ENCODE measurements at regions not wholly inside any gene's neighbourhood (a gene's known extent, or its start where the extent isn't known, plus 50 kb on each side); places are given as distances from the start of the nearest gene placed in this dataset.

GRCh38 chr10:128306966-128307365 is 180.7 kb upstream of the MKI67 start:
- H3K4me3 ChIP-seq, result no peak overlapping the region
- TF ChIP-seq POLR2A (IDR thresholded peaks at IDR 0.05), result no peak
- TF ChIP-seq, protein P1, sequence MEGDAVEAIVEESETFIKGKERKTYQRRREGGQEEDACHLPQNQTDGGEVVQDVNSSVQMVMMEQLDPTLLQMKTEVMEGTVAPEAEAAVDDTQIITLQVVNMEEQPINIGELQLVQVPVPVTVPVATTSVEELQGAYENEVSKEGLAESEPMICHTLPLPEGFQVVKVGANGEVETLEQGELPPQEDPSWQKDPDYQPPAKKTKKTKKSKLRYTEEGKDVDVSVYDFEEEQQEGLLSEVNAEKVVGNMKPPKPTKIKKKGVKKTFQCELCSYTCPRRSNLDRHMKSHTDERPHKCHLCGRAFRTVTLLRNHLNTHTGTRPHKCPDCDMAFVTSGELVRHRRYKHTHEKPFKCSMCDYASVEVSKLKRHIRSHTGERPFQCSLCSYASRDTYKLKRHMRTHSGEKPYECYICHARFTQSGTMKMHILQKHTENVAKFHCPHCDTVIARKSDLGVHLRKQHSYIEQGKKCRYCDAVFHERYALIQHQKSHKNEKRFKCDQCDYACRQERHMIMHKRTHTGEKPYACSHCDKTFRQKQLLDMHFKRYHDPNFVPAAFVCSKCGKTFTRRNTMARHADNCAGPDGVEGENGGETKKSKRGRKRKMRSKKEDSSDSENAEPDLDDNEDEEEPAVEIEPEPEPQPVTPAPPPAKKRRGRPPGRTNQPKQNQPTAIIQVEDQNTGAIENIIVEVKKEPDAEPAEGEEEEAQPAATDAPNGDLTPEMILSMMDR (IDR thresholded peaks at IDR 0.05), result no peak
- intact Hi-C loops (cut with DNase I), result no loop called here
- H3K27me3 ChIP-seq, result no peaks in the 10 kb centered on the region
- DNase-seq (no peak), ATAC-seq (no peak)
- WGBS (ENCODE audit: insufficient coverage, low coverage, low lambda C conversion rate, missing lambda C conversion rate), result 80% methylated on average over 1 of the region's 2 CpGs
- H3K27ac ChIP-seq, result no peak overlapping the region
- H3K36me3 ChIP-seq, result no peaks in the 10 kb centered on the region
- no peaks in the 10 kb centered on the region for H3K4me1 ChIP-seq
- no peaks in the 10 kb centered on the region for H3K9me3 ChIP-seq

DNA sequence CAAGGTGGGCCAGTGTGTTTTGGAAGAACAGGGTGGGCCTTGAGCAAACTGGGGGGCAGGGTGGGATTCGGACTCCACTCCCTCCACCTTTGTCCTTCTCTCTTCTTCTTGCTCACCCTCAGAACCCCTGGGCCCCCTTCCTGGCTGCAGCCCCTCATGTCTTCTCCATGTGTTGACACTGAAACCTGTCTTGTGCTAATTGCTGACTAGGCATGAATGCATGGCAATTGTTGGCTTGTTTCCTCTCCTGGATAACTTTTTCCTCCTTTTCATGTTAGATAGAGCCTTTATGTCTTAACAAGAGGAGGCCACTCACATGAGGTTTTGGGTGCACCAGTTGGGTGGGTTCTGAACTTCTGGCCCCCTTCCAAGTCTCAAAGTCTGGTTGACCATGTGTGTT is 181.6 kb upstream of the MKI67 start:
- no peaks in the 10 kb centered on the region for H3K9me3 ChIP-seq
- no peaks in the 10 kb centered on the region for H3K4me1 ChIP-seq
- WGBS (ENCODE audit: insufficient coverage, low coverage, low lambda C conversion rate, missing lambda C conversion rate), result 50% methylated on average over 1 of the region's 1 CpG
- ATAC-seq (no peak), DNase-seq (no peak)
- no peak overlapping the region for H3K4me3 ChIP-seq
- no peak overlapping the region for H3K27ac ChIP-seq
- intact Hi-C loops (cut with DNase I), result no loop called here
- no peaks in the 10 kb centered on the region for H3K27me3 ChIP-seq
- TF ChIP-seq POLR2A (IDR thresholded peaks at IDR 0.05), result no peak
- TF ChIP-seq, protein P1 (IDR thresholded peaks at IDR 0.05), result no peak
- no peaks in the 10 kb centered on the region for H3K36me3 ChIP-seq

DNA sequence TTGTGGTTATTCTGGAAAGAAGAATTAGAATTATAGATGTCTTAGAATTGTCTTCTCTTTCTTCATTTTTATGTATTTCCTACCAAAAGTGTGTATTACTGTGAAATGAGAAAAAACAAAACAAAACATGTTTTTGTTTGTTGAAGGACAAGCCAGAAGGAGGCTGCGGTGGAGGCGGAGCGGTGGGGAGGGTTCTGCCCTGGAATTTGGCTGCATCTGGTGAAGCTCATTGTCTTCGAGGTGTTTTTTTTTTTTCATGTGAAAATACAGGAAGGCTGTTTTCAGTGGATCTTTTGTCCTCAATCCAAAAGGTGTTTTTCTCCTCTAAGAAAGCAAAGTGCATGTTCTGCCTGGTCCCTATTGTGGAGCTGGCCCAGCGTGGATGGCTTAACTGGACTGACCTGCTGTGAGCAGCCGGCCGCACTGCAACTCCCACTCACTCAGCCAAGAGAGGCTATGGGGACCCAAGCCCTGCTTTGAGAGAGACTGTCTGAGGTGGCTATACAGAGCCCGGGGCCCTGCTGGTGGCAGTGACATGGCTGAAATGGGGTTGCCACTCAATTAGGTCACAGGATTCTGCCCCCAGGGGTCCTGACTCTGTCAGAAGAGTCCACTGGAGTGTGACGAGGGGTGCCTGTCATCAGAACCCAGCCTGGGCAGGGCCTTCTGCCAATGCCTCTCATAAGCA is 184.9 kb upstream of the MKI67 start:
- Histone ChIP-seq H3K27ac (no peak overlapping the region), H3K4me1 (no peaks in the 10 kb centered on the region), H3K4me3 (no peak overlapping the region), H3K36me3 (no peaks in the 10 kb centered on the region), H3K27me3 (no peaks in the 10 kb centered on the region), H3K9me3 (no peaks in the 10 kb centered on the region)
- ATAC-seq (no peak), DNase-seq (no peak)
- no peak for TF ChIP-seq POLR2A (IDR thresholded peaks at IDR 0.05)
- TF ChIP-seq, protein P1 (IDR thresholded peaks at IDR 0.05), result no peak
- intact Hi-C loops (cut with DNase I), result no loop called here
- WGBS (ENCODE audit: insufficient coverage, low coverage, low lambda C conversion rate, missing lambda C conversion rate), result 45% methylated on average over 7 of the region's 9 CpGs

GRCh38 chr10:128312250-128312649 is 186.0 kb upstream of the MKI67 start:
- H3K4me1 ChIP-seq, result no peaks in the 10 kb centered on the region
- H3K36me3 ChIP-seq, result no peaks in the 10 kb centered on the region
- DNase-seq, result no peak
- TF ChIP-seq, protein P1 (IDR thresholded peaks at IDR 0.05), result no peak
- TF ChIP-seq POLR2A (IDR thresholded peaks at IDR 0.05), result no peak
- no peaks in the 10 kb centered on the region for H3K27me3 ChIP-seq
- no peak overlapping the region for H3K27ac ChIP-seq
- no peak for ATAC-seq
- intact Hi-C loops (cut with DNase I), result no loop called here
- H3K4me3 ChIP-seq, result no peak overlapping the region
- WGBS (ENCODE audit: insufficient coverage, low coverage, low lambda C conversion rate, missing lambda C conversion rate), result 59% methylated on average over 6 of the region's 7 CpGs
- H3K9me3 ChIP-seq, result no peaks in the 10 kb centered on the region
